ENCODE measurements at regions not wholly inside any gene's neighbourhood (a gene's known extent, or its start where the extent isn't known, plus 50 kb on each side); places are given as distances from the start of the nearest gene placed in this dataset.
A peak's percentile ranks its signal among the peaks of the same experiment; 100 is the strongest.
"Not testable (repeated sequence)": the region's sequence is repeated elsewhere in the genome, so short reads cannot be mapped to it uniquely, and the experiment has no call there.

DNA sequence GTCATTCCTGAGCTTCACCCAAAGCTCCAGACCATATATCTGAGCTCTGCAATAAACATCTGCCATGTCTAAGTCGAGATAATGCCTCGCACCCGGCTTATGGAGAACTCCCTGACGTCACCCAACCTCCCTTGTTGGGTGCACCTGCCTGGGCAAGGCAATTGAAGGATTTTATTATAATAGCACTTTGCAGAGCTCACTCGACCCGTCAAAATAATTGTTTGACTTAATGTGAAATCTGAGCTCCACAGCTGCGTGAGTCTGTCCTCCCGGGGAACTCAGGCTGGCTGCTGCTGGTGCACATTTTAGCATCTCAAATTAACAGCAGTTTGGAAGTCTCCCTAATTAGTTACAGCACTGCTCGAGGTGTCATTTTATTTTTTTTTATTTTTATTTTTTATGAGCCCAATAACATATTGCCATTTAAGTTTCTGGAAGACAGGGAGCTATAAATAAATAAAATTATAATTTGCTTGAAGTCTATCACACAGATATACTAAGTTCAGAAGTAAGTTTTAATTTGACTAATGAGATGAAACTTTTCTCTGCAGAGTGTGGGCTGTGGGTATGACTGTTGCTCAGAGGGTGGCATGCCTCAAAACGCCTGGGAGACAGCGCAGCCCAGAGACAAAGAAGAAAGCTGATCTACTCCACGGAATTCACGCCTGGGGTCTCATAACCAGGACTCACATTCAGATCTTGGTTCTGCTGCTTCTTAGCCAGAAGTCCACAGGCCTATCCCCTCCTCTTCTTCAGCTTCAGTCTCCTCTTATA lies 401.4 kb upstream of the C16orf82 start:
- DNase-seq: no peak

DNA sequence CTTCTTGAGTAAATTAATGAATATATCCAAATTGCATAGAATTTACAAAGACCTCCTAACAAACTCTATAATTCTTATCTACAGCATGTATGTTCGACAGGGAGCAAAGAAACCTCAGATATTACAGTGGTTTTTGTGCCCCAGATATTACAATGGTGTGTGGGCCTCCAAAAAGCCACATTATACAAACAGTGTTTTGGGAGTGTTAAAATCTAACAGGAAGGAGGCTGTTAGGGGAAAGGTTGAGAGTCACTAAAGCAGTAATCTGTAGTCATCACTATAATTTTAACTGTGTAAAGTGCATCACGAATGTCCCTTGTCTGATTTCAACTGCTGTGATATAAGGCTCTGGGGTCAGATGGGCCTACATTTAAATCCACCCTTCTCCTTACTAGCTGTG lies 400.2 kb upstream of the C16orf82 start:
- DNase-seq: no peak

DNA sequence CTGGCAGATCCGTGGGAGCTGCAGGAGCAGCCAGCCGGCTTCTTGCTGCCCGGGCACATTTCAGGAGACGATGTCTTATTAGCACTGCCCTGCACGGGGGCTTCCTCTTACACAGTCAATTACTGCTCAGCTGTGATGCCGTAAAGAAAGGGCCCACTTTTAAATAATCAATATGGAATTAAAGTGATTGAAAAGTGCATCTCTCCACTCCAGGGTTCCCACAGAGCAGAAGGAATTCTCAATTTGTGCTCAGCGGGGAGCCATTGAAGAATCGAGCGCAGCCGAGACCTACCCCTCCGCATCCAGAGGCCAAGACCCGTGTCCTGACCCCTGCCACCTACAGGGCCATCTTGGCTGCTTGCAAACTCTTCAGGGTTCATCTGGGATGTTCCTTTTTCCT lies 399.4 kb upstream of the C16orf82 start:
- DNase-seq: no peak

DNA sequence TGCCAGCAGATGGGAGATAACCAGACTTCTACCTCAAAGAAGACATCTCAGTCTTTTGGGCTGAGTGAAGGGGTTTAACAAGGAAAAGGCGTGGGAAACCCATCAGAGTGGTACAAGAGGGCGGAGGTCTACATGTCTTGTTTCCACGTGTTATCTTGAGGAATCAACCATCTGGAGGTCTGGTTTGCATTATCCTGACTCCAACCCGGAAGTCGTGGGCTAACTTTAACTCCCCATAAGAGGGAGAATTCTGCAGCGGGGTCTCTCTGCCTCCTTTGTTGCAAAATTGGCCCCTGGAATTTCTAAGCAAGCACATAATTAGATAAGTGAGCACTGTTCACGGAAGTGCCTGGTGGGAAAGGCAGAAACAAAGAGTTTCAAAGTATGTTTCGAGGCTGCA lies 398.7 kb upstream of the C16orf82 start:
- no peak for DNase-seq

DNA sequence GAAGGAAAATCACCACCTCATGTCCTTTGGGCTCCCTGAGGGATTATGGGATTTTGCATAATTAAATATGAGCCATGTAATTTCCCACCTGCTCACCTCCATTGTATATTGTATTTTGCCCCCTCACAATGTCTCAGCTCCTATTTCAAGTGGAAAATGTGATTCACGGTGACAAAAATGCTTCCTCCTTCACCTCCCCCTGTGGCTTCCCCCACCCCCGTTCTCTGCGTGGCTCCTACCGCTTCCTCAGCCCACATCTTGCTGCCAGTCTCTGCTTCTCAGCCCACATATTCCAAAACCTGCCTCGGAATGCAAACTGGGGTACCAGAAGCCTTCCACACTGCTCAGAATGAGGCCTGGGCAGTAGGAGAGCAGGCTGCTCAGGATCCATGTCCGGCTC lies 394.5 kb upstream of the C16orf82 start:
- no peak for DNase-seq

DNA sequence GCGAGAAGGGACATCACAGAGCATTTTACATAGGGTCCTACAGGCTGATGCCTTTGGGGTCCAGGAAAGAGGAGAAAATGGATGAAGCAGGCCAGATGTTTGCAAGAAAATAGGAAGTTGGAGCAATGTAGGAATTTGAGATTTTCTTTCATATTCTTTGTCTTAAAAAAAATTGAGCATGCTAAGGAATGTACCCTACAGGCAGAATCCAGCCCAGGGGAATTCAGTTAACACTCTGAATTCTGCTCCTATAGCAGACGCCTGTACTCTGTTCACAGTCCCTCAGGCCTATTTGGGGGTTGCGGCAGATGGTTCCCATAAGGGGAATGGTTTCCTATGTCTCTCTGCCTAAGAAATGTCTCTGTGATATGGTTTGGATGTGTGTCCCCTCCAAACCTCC lies 393.7 kb upstream of the C16orf82 start:
- no peak for DNase-seq

DNA sequence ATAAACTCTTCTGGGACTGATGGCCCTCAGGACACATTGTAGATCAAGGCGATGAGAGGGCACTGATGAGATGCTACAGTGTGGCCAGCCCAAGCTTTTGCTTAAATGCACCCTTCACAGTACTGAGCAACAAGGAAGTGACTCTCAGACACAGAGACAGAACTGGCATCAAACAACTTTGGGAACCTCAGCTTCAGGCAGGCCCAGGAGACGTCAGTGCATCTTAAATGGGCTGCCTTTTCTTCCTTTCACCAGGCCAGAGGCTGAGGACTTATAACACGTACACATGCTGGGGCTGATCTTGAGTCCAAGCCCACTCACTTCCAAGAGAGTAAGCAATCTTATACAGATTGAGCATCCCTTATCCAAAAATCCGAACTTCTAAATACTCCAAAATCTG lies 386.1 kb upstream of the C16orf82 start:
- no peak for DNase-seq

DNA sequence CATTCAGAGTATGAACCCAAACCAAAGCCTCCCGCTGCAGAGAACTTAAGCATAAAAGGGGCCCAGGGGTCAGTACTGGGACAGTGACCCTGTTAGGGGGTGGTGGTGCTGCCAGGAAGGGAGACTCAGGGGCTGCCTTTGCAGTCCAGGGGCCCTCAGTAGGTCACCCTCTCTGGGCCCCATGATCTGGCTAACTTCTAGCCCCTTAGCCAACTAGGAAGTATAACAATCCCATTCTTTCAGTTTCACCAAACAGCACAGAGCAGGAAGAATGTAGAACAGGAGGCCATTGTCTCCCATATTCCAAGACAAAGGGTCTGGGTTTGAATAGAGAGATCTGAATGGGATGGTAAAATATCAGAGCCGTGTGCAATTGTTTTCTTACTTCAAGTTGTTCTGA lies 378.6 kb upstream of the C16orf82 start:
- DNase-seq: no peak

DNA sequence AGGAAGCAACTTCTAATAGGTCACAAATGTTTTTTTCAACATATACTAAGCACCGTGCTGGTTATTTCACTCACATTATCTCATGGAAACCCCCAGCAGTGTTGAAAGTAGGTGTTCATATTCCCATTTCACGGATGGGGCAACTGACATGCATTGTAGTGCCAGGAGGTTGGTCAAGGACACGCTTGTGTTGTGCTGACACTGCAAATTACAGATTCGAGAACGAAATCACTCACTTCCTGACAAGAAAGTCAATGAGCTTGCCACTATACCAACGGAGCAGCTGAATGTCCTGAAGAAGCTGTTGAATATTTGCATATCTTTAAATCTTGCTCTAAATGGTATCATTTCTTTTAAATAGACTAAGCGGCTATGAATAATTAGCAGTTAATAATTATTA lies 378.0 kb upstream of the C16orf82 start:
- no peak for DNase-seq

DNA sequence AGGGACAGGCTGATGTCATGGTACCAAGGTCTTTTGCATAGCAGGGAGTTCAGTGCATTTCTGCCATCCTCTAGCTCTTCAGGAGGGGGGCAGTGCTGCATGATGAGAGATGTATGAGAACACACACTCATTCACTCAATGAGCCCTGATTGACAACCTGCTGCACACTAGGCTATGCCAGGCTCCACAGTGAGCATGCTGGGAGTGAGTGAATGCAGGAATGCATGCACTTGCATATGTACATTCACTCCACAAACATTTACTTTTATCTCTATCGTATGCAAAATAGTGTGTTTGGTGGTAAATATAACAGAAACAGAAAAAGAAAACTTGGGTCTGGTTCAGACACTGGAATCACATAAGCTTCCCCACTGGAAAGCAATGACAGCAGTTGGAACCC lies 374.1 kb upstream of the C16orf82 start:
- DNase-seq: no peak

DNA sequence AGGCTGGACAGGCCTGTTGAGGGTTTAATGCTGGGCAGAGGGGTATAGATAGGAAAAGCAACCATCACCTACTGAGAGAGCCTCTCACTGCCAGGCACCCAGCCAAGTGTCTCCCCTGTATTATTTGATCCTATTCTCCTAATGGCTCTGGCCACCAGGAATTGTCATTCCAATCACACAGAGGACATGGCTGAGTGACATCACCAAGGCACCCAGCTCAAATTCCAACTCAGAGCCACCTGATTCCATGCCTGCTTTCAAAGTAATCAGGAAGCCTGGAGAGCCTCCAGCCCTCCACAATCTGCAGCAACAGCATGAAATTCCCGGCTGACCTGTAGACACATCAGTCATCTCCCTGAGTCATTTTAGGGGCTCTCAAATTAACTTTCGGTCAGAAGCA lies 368.9 kb upstream of the C16orf82 start:
- DNase-seq: no peak

DNA sequence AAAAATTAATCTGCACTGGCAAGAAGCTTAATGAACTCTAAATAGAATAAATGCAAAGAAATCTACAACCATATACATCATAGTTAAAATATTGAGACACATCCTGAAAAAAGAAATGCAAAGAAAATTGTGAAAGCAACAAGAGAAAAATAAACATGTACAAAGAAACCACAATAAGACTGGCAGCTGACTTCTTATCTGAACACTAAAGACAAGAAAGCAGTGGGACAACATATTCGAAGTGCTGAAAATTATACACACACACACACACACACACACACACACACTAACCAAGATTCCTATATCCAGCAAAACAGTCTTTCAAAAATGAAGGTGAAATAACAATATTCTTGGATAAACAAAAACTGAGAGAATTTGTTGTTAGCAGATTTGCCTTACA lies 366.5 kb upstream of the C16orf82 start:
- DNase-seq: no peak

DNA sequence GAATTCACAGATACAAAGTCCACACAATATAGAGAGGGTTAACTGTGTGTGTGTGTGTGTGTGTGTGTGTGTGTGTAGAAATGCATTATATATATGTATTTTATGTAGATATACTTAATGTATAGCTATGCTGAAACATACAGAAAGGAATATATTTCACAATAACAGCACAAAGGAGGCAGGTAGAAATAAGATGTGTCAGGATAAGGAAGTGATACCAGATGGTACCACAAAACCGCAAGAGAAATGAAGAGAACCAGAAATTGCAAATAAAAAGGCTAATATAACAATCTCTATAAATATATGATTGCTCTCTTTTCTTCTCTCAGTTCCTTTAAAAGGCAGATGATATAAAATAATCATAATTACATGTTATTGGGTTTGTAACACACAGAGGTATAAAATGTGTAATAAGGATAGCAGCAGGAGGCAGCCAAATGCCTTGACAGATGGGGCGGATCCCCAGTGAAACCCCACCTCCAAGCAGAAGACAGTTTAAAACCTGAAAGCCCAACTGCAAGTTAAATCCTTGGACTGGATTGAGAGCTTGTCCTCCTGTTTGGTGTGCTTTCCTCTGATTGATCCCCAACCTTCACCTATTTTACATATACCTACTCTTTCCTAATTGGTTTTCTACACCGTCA lies 365.4 kb upstream of the C16orf82 start:
- no peak for DNase-seq

DNA sequence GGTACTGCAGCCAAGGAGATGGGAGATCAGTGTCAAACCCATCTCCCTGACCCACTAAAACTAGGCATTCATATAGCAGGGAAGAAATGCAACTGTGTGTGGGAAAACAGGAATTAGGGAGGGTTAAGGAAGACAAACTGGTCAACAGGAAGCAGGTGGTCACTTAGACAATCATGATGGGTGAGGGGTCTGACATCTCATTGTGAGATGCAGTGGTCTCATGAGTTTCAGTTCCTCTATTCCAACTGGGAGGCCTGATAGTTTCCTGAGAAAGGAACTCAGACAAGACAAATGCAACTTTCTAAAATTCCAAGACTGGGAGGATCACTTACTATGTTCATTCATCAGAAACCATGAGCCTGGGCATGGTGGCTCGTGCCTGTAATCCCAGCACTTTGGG lies 361.4 kb upstream of the C16orf82 start:
- DNase-seq: no peak

DNA sequence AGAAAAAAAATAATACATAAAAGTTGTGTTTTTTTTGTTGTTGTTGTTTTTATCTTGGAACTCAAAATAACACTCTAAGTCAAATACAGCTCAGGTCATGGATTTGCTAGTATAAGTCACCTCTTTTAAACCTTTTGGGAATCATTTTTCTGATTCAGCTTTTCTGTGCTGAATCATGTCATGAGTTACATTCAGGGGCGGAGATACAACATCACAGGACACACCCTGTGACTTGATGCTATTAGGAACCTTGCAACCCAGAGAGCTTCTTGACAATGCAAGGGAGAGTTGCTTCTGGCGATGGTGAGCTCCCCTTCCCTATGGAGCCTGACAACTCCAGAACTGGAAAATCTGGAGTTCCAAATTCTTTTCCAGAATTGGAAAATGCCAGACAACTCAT lies 358.3 kb upstream of the C16orf82 start:
- no peak for DNase-seq

DNA sequence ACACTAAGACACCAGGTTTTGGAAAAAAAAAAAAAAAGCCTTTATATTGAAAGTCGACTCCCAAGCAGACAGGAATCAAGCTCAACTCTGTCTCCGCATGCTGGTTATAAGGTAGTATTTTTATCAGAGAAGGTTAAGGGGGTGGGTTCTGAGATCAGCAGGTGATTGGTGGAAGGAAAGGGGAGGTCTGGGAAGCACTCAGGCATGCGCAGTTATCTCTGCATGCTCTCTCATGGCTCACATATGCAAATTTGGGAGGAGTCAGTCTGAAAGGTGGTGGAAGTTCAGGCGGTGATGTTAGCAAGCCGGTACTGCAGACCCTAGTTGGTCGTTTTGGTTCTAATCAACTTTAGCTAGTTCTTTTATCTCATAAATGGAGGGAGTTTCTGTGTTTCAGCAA lies 357.6 kb upstream of the C16orf82 start:
- no peak for DNase-seq

DNA sequence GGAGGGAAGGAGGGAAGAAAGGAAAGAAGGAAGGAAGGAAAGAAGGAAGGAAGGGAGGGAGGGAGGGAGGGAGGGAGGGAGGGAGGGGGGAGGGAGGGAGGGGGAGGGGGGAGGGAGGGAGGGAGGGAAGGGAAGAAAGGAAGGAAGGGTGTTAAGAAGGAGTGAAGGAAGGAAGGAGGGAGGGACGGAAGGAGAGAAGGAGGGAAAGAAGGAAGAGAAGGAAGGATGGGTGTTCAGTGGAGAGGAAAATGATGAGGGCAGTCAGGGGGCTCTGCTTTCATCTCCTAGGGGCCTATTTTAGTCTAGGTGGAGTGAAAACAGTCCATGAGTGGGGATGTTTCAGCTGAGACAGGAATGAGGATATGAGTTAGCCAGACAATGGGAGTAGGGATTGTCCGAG lies 357.0 kb upstream of the C16orf82 start:
- no peak for DNase-seq

DNA sequence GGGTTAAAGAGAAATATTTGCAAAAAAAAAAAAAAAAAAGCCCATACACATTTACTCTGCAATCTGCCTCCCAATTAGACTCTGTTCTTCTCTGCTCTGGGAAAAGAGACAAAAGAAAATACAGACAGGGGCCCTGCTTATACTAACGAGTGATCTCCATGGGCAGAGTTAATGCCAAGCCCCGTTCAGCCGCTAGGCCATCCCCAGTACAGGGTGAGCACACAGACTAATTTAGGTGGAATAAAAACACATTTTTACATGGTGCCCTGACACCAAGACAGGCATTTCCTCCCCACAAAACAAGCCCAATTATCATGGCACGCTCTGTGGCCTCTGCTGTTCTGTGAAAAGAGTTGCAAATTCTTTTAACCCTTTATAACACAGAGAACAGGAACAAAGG lies 356.3 kb upstream of the C16orf82 start:
- DNase-seq: no peak

DNA sequence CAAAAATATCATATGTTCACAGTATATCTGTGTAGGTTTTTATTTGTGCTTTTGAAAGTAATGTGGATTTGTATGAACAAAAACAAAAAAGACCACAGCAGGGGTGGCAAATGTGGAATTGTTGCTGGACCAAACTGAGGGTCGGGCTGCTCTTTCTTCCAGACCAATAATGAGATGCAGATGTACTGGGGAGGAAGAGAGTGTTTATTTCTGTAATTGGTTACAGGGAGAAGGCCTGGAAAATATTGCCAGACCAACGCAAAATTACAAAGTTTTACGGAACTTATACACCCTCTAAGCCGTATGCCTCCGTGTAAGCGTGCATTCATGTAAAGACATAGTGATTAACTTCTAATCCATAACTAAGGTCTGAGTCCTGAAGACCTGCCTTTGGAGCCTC lies 353.9 kb upstream of the C16orf82 start:
- peak; percentile 27 for DNase-seq

DNA sequence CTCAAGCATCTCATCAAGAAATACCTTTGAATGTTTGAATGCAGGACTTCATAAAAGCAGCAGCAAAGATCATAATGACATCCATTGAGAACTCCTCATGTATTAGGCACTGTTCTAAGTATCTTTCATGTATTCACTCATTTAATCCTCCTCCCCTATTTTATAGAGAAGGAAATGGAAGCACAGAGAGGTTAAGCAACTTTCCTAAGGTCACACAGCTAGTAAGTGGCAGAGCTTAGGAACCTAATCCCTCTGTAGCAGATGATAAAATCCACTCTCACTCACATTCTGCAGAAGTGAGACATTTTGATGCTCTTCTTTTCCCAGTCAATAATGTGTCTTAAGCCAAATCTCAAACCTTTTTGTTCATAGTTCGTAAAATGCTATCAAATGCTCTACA lies 350.8 kb upstream of the C16orf82 start:
- no peak for DNase-seq

DNA sequence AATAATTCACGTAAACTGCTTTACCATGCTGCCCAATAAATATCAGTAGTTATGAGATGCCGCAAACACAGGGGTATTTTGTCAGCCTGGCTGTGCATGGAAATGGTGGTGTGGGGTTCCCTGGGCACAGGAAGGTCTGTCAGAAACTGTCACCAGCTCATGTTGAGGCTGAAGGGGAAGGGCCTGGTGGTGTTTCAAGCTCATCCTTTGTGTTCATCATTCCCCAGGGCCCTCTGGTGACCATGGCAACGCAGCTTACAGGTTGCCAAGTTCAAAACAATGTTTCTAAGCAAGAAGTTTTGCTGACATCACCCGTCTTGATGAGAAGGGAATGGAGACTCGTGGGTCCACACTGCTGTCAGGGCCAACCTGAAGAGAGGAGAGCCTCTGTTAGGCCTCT lies 348.9 kb upstream of the C16orf82 start:
- DNase-seq: peak; percentile 25

DNA sequence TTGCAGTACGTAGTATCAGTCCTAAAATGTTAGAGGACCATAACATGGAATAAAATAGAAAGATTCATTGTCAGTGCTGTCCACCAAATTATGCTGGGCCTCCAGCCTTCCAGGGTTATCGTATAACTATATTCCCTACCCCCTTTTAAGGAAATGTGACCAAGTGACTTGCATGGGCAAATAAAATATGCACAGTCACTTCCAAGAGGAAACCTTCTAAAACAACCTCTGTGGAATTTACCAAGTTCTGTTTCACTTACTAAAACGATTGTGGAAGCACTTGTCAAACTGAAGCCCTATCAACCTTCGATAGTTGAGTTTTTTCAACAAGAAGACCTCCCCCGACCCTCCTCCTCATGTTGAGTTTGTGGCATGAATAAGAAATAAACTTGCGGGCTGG lies 345.4 kb upstream of the C16orf82 start:
- no peak for DNase-seq

DNA sequence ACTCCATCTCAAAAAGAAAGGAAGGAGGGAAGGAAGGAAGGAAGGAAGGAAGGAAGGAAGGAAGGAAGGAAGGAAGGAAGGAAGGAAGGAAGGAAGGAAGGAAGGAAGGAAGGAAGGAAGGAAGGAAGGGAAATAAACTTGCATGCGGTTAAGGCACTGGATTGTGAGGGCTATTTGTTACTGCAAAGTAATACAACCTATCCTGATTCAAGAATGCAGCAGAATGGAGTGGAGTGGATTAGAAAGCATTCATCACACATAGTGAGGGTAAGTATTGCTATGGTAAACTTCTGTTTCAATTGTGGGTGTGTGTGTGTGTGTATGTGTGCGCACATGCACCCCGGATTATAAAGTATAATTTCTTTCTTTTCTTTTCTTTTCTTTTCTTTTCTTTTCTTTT lies 344.8 kb upstream of the C16orf82 start:
- not testable (repeated sequence) for DNase-seq

DNA sequence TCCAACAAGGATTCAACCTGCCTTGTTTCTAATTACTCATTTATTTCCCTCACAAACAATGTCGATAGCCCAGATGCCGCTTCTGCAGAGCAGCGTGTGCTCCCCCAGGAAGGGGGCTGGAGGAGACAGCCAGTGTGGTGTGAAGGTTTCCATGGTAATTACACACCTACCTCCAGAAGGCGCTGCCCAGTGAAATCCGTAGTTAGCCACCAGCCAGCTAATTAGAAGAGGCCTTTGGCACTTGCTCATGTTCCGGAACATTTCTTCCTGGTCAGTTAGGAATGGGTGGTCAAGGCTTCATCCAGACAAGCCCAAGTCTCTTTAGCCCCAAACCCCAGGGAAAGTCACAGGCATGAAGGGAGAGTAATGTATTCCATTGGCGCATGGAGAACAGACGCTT lies 342.5 kb upstream of the C16orf82 start:
- DNase-seq: no peak

DNA sequence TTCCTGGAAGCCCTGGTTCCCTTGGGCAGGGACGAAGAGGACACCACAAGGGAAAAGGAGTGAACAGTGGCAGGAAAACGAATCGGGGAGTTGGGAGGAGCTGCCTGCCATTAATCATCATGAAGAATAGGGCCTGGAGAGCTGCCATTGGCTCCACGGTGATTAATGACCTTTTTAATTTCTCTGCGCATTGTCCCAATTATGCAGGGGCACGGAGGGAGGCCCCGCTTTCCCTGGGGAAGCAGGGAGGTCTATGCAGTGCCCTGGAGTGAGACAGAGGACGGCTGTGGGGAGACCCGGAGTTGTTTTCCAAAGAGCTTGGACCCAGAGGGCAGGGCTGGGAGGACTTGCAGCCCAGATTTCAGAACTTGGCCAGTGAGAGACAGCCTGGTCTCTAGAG lies 338.9 kb upstream of the C16orf82 start:
- DNase-seq: no peak

Data from femur (tissue), 1 donor.